ENCODE measurements at regions not wholly inside any gene's neighbourhood (a gene's known extent, or its start where the extent isn't known, plus 50 kb on each side); places are given as distances from the start of the nearest gene placed in this dataset.

- peak; percentile 64 for DNase-seq (ENCODE audit: low read depth, low spot score)
Observed at GRCh38 chr6:9204171-9204570, 768.8 kb upstream of the SLC35B3 start.

GRCh38 chr6:9200712-9201111 lies 765.4 kb upstream of the SLC35B3 start:
- no peak for DNase-seq (ENCODE audit: low read depth, low spot score)

GRCh38 chr6:9197726-9198125 lies 762.4 kb upstream of the SLC35B3 start:
- DNase-seq (ENCODE audit: low read depth, low spot score) = no peak

GRCh38 chr6:9195322-9195721 lies 760.0 kb upstream of the SLC35B3 start:
- DNase-seq (ENCODE audit: low read depth, low spot score) = no peak

- DNase-seq (ENCODE audit: low read depth, low spot score) = no peak
Observed at GRCh38 chr6:9192405-9192909, 757.1 kb upstream of the SLC35B3 start.

GRCh38 chr6:9186148-9186547 lies 750.8 kb upstream of the SLC35B3 start:
- no peak for DNase-seq (ENCODE audit: low read depth, low spot score)

GRCh38 chr6:9178071-9178470 lies 742.7 kb upstream of the SLC35B3 start:
- no peak for DNase-seq (ENCODE audit: low read depth, low spot score)

GRCh38 chr6:9173229-9173628 lies 737.9 kb upstream of the SLC35B3 start:
- no peak for DNase-seq (ENCODE audit: low read depth, low spot score)

- DNase-seq (ENCODE audit: low read depth, low spot score) = no peak
Observed at GRCh38 chr6:9172096-9172495, 736.8 kb upstream of the SLC35B3 start.

- no peak for DNase-seq (ENCODE audit: low read depth, low spot score)
Observed at GRCh38 chr6:9168669-9169068, 733.3 kb upstream of the SLC35B3 start.

GRCh38 chr6:9161731-9162130 lies 726.4 kb upstream of the SLC35B3 start:
- DNase-seq (ENCODE audit: low read depth, low spot score) = no peak

- DNase-seq (ENCODE audit: low read depth, low spot score) = no peak
Observed at GRCh38 chr6:9159051-9159450, 723.7 kb upstream of the SLC35B3 start.

GRCh38 chr6:9155836-9156235 lies 720.5 kb upstream of the SLC35B3 start:
- no peak for DNase-seq (ENCODE audit: low read depth, low spot score)

- no peak for DNase-seq (ENCODE audit: low read depth, low spot score)
Observed at GRCh38 chr6:9143140-9143539, 707.8 kb upstream of the SLC35B3 start.

- DNase-seq (ENCODE audit: low read depth, low spot score) = no peak
Observed at GRCh38 chr6:9140951-9141460, 705.7 kb upstream of the SLC35B3 start.

- DNase-seq (ENCODE audit: low read depth, low spot score) = no peak
Observed at GRCh38 chr6:9140172-9140571, 704.8 kb upstream of the SLC35B3 start.

- no peak for DNase-seq (ENCODE audit: low read depth, low spot score)
Observed at GRCh38 chr6:9139746-9140145, 704.4 kb upstream of the SLC35B3 start.

GRCh38 chr6:9138936-9139335 lies 703.6 kb upstream of the SLC35B3 start:
- DNase-seq (ENCODE audit: low read depth, low spot score) = no peak

- no peak for DNase-seq (ENCODE audit: low read depth, low spot score)
Observed at GRCh38 chr6:9136141-9136822, 700.9 kb upstream of the SLC35B3 start.

GRCh38 chr6:9131616-9132015 lies 696.3 kb upstream of the SLC35B3 start:
- DNase-seq (ENCODE audit: low read depth, low spot score) = no peak

- DNase-seq (ENCODE audit: low read depth, low spot score) = no peak
Observed at GRCh38 chr6:9131201-9131600, 695.9 kb upstream of the SLC35B3 start.

GRCh38 chr6:9128970-9129369 lies 693.6 kb upstream of the SLC35B3 start:
- no peak for DNase-seq (ENCODE audit: low read depth, low spot score)

GRCh38 chr6:9126878-9127560 lies 691.7 kb upstream of the SLC35B3 start:
- DNase-seq (ENCODE audit: low read depth, low spot score) = no peak
